ENCODE measurements at regions not wholly inside any gene's neighbourhood (a gene's known extent, or its start where the extent isn't known, plus 50 kb on each side); places are given as distances from the start of the nearest gene placed in this dataset.

GRCh38 chr3:94345101-94345500, 282.2 kb downstream of the NSUN3 start:
- TF ChIP-seq EZH2phosphoT487 (IDR thresholded peaks at IDR 0.05; ENCODE audit: low read depth) (no peak), CTCF (IDR thresholded peaks at IDR 0.05; ENCODE audit: low read depth, low read length) (no peak)
